ENCODE measurements at regions not wholly inside any gene's neighbourhood (a gene's known extent, or its start where the extent isn't known, plus 50 kb on each side); places are given as distances from the start of the nearest gene placed in this dataset.

DNA sequence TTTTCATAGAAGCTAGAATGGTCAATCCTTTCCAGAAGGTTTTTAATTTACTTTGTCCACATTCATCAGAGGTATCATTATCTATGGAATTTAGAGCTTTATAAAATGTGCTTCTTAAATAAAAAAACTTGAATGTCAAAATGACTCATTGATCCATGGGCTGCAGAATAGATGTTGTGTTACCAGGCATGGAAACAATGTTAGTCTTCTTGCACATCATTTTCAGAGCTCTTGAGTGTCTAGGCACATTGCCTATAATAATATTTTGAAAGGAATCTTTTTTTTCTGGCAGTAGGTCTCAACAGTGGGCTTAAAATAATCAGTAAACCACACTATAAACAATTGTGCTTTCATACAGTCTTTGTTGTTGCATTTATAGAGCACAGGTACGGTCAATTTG lies 200.3 kb downstream of the FAT4 start:
- DNase-seq (ENCODE audit: low spot score): no peak

DNA sequence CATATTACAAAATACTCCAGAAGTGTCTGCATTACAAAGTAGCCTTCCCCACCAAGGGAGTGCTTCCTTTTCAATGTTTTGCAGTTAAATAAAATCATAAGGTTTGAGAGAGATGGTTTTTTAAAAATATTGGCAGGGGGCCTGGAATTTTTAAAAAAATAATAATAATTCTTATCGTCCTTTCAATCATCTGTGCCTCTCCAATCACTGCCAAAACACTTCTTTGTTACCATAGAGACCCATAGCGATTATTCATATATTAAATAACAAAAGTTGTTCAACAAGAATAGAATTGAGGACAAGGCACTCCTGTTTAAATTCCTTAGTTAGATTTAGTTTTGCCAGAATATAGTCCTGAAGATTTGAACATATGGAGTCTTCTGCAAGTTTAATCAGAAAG lies 203.1 kb downstream of the FAT4 start:
- DNase-seq (ENCODE audit: low spot score): no peak

DNA sequence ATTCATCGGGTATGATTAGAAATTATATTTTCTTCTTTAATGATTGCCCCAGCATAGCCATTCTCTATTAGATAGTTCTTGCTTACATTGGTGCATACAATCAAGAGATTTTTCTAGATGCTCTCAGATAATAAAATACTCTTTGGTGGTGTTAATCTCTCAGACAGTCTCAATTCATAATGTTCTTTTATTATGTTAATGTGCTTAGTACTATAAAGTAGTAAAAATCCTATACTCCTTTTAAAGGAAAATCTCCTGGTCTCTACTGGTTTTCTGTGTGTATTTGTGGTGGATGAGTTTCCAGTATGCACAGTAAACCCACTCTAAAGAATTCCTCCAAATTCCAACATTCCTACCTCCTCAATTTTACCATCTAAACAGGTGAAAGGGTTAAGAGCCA lies 203.5 kb downstream of the FAT4 start:
- DNase-seq (ENCODE audit: low spot score): no peak

DNA sequence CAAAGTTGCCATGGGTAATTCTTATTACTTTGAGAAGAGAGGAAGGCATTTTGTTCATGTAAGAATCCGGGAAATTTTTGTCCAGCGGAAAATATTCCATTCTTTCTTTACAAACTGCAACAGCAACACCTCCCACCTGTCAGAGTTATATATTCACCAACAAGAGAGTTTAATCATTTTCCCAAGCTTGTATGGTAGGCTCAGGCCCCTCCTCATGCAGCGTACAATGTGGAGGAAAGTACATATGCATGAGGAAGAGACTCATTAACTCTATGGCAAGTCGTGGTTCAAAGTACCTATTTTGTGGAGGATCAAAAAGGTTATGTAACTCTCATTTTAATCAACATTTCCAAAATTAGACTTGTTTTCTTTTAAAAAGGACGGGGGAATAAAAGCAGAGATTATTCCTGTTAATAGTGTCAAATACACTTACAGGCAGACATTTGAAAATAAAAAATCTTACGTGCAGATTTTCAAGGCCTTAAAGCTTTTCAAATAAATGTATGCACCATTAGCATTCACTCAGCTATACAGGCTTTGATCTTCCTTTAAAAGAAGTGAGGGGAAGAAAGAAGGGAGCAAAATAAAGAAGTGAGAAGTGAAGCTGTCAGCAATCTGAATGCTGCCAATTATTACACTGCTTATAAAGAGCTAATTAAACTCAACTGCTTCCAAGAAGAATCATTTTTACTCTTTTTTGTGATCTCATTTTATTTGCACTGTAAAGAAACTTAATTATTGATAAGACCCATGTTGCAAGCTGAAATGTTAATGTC lies 204.8 kb downstream of the FAT4 start:
- DNase-seq (ENCODE audit: low spot score): no peak

DNA sequence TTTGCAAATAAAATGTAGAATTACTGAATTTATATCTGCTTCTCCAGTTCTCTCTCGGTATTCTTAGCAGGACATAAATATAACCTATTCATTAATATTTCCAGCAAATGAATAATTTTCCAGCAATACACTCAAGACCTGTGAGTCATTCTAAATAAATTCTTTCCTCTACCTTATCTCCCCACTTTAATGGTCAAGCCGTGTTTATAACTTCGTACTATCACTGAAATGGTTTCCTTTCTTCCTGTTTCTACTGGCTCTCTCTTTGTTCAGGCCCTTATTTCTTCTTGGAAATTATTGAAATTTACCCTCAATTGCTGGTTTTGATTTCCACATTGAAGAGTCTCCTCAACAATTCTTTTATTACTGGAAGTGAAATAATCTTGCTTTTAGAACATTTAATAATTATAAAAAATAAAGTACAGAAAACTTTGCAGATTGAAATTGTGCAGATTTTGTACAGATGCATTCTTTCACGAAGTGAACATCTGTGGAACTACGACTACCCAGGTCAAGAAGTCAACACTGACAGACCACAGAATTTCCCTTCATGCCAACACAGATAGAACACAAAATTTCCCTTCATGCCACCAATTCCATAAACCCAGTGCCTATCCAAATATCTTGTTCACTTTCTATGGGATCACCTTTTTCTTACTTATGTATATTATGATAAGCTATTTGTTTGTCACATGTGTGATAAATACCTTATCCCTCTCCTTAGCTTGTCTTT lies 205.7 kb downstream of the FAT4 start:
- DNase-seq (ENCODE audit: low spot score): no peak

DNA sequence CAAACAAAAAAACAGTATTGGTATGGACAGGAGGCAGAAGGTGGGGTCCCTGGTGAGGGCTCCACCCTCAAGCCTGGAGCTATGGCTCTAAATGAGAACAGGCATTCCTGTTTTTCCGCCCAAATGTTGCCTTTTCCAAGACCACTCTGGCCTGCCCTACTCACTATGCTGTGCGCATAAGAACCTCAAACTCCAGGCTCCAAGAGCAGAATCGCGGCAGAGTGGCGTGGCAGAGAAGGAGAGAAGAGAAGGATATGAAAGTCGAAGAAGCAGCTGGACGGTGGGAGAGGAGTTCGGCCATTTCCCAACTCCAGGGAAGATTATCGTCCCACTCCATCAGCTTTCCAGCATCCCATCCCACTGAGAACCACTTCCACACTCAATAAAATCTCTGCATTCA lies 207.8 kb downstream of the FAT4 start:
- no peak for DNase-seq (ENCODE audit: low spot score)

DNA sequence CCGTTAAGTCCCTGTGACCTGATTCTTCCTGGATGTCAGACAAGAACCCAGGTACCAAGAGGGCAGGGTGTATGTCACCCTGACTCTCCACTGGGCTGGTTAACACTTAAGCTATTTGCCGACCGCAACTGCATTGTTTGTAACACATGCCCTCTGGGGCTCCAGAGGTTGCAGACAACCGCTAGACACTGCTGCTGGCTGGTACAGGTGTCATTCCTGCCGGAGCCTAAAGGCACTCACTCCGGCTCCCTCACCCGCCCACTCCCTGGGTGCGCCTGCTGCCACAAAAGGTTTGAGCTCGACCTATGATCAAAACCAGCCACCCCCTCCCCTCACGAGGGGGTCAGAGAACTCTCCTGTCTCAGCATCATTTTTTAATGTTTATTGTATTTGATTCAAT lies 208.2 kb downstream of the FAT4 start:
- no peak for DNase-seq (ENCODE audit: low spot score)

DNA sequence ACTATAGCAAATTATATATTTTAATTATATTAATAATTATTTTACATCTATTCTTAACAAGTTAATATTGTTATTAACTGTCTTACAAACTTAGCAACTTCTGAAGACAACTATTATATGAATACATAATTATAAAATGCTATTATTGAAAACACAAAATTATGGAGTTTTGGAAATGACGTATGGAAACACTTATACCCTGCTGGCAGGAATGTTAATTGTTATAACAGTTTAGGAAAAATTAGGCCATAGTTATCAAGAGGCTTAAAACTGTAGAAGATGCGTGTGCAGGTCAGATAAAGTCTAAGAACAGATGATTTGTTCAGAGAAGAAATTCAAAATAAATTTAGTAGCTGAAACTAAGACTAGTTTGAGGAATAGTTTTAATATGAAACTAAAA lies 211.7 kb downstream of the FAT4 start:
- no peak for DNase-seq (ENCODE audit: low spot score)

DNA sequence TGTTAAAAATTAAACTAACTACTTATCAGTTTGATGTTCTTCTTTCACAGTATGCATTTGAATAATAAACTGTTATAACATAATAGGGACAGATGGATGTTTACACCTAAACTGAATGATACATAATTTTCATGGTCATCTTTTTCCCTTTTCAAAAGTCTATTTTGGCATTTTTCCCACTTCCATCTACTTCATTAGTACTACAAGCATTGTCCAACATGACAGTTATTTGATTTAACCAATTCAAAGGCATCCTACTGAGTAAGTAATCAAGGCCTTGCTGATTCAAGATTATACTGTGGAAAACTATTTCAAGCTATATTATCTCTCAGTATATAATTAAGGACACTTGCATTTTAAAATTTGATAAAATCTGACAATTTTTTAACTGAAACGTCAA lies 212.9 kb downstream of the FAT4 start:
- no peak for DNase-seq (ENCODE audit: low spot score)

DNA sequence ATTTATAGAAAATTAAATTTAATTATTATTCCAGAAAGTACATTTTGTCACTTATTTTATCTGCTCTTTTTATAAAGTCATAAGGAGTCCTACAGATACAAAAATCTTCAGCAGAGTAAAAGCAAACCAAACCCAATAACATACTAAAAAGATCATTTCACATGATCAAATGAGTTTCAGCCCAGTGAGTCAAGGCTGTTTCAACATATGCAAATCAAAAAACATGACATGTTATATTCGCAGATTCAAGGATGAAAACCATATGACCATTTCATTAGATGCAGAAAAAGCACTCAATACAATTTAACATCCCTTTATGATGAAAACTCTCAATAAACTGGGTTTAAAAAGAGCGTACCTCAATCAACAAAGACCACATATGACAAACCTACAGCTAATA lies 214.3 kb downstream of the FAT4 start:
- DNase-seq (ENCODE audit: low spot score): no peak

DNA sequence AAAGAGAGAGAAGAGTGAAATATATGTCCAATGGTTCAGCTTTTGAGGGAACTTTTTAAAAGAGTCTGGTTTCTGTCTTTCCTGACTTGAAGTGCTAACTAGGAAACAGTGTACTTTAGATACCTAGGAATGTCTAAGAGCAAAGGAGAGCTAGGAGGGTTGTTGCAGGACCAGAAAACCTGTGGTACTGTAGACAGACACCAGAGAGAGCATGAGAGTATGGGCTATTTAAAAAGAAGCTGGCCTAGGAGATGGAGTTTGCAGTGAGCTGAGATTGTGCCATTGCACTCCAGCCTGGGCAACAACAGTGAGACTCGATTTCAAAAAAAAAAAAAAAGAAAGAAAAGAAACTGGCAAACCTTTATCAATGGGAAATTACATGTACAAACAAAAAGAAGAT lies 223.9 kb downstream of the FAT4 start:
- no peak for DNase-seq (ENCODE audit: low spot score)

DNA sequence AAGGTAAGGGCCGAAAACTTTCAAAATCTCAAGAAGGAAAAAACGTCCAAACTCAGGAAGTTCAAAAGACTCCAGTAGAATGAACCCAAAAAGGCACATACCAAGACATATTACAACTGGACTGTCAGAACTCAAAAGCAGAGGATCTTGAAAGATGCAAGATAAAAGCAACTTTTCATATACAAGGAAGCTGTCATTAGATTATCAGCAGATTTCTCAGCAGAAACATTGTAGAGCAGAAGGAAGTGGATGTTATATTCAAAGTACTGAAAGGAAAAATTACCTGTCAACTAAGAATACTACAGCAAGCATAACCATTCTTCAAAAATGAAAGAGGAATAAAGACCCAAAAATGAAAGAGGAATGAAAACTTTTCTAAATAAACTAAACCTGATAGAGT lies 224.9 kb downstream of the FAT4 start:
- no peak for DNase-seq (ENCODE audit: low spot score)

DNA sequence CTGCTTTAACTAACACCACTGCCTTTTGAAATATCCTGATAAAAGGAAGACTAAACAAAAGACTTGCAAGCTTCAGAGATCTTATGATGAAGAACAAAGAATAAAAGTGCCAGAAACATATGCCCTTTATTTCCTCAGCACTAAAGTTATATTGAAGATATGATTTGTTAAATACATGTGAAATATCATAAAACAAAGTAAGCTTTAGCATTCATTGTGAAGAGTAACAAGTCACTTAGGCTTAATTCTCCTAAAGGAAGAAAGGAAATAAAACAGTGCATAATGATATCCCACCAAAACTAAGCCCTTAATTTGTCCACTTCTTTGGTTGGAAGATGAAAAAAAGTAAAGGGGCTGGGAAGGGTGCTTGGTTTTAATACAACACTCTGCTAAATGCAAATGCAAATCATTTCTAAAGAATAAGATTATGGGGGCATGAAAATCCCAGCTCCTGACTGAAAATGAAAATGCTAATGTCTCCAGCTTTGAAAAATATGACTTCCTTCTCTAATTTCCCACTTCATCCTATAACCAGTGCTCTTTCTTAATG lies 227.2 kb downstream of the FAT4 start:
- no peak for DNase-seq (ENCODE audit: low spot score)

DNA sequence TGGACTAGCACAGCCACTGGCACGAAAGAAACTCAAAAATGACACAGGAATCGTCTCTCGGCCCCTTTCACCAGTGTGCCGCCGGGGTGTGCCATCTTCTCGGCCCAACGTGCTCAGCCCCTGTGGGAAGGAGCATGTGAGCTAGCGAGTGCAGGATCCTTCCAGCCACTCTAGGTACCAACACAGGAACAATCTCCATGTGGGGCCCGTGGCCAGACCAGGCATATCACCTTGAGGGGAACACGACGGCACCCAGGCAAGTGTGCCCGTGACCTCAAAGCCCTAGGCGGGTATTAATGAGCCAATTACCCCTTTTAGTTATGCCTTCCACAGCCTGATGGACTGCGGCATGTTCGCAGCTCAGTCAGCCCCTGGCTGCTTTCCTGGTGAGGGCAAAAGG lies 231.5 kb downstream of the FAT4 start:
- DNase-seq (ENCODE audit: low spot score): no peak

DNA sequence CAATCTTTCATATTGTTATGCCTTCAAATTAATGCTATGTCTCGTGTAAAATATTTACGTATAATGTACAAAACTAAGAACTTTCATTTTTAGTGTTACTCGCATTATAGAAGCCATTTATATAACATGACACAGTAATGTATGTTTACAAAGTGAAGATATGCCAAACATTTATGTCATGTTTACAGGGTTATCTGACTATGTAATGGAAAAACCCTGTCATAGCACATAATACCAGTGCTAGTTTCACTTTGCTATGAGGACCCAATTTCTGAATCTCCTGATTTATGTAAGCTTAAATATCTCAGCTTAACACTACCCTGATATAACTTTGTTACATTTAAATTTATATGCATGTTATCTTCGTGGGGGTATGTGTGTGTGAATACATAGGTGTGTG lies 233.1 kb downstream of the FAT4 start:
- DNase-seq (ENCODE audit: low spot score): no peak

DNA sequence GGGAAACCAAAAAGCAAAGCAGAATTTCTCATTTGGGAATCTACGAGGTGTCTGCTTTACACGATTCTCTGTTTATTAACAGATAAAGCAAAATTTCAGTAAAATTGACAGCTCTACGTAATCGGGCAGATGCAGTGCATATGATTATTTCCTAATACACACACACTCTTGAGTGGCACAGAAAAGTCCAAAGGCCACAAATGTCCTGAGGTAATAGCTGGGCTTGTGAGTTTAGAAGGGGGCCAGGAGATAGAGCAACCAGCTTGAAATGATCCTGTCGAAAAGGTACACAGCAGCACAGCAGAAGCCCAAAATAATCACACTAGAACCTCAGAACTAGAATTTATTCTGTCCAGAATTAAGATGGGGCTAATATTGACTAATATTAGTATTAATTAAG lies 236.0 kb downstream of the FAT4 start:
- DNase-seq (ENCODE audit: low spot score): no peak

DNA sequence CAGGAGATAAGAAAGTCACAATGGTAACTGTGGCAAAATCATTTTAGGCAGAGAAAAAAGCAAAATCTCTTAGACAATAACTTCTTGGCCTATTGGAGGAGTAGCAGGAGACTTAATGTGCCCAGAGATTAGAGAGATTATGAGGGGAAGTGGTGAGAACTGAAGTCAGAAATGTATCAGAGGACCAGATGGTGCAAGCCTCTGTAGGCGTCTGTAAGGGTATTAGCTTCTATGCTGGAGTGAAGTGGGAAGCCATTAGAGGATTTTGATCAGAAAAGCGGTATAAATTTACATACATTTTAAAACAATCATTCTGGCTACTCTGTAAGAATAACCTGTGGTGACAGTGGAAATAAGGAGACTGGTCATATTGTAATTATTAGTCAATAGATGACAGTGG lies 236.7 kb downstream of the FAT4 start:
- DNase-seq (ENCODE audit: low spot score): no peak

DNA sequence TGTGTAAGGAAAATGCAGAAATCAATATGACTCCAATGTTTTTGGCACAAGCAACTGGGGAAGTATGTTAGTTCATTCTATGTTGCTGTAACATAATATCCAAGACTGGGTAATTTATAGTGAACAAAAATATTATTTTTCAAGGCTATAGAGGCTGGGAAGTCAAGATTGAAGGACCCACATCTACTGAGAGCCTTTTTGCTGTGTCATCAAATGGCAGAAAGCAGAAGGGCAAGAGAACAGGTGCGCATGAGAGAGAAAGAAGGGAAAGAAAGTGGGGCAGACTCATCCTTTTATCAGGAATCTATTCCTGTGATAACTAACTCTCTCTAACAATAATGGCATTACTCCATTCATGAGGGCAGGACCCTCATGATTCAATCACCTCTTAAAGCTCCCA lies 237.2 kb downstream of the FAT4 start:
- no peak for DNase-seq (ENCODE audit: low spot score)

DNA sequence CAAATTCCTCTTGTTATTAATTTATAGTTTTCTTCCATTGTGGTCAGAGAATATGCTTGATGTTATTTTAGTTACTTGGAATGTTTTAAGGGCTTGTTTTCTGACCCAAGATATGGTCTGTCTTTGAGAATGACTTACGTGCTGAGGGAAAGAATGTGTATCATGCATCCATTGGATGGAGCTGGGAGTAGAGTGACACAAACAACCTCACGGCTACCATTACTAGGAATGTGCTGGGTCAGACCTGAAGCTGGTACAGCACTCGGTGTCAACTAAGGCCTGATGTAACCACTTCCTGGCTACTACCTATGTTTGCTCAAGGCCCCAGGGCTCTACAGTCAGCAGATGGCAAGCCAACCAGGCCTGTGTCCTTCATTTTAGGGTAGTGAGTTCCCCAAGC lies 257.8 kb downstream of the FAT4 start:
- DNase-seq (ENCODE audit: low spot score): no peak

DNA sequence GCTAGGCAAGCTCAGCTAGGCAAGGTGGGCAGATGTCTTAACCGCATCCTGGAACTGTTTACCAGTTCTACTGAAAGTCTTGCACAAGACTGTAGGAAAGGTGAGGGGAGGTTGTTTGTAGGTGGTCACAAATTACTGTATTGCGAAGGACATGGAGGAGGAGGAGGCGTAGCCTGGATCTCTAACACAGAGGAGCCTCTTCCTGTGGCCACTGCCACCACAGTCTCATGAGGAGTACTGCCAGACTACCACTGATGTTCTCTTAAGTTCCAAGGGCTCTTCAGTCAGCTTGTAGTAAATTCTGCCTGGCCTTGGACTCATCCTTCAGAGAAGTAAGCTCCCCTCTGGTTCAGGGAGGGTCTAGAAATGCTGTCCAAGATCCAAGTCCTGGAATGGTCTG lies 258.6 kb downstream of the FAT4 start:
- no peak for DNase-seq (ENCODE audit: low spot score)

DNA sequence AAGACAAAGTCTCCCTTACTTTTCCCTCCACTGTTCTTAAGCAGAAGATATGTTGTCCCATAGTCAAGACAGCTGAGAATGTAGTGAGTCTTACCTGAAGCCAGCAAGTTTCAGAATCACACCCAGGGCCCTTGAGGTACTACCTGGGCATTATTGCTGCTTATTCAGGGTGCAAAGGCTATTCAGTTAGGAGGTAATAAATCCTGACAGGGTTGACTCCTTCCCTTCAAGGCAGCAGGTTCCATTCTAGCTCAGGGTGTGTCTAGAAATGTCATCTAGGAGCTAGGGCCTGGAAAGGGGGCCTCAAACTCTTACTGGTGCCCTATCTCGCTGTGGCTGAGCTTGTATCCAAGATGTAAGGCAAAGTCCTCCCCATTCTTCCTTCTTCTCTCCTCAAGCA lies 259.0 kb downstream of the FAT4 start:
- no peak for DNase-seq (ENCODE audit: low spot score)

DNA sequence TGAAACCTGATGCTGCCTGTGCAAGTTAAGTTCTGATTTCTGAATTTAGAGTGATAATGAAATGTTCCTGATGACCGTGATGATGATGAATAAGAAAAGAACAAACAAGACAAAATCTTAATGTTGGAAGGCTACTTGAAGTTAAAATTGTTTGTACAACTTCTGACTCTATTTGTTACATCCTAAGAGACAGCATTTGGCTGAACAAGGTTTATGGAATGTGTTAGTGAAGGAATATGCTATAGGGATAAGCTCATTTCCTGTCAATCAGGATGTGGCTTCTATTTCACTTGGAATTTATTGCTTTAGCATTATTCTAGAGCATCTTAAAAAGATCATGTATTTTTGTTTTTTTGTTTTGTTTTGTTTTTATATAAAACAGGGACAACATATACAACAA lies 267.5 kb downstream of the FAT4 start:
- no peak for DNase-seq (ENCODE audit: low spot score)

DNA sequence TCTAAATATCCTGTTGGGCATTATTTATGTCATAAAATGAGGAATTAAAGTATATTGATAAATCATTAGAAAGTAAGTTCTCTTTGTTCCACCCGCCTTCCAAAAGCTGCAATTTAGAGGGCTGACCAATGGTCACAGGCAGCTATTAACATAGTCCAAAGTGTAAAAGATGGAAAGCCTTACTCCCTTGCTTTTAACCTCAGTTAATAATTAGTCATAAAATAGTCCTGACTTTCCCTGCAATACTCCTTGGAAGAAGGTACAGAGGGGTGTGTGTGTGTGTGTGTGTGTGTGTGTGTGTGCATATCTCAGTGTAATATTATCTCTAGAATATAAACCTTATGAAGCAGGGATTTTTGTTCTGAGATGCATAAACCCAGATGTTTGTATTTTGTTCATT lies 275.4 kb downstream of the FAT4 start:
- DNase-seq (ENCODE audit: low spot score): no peak

DNA sequence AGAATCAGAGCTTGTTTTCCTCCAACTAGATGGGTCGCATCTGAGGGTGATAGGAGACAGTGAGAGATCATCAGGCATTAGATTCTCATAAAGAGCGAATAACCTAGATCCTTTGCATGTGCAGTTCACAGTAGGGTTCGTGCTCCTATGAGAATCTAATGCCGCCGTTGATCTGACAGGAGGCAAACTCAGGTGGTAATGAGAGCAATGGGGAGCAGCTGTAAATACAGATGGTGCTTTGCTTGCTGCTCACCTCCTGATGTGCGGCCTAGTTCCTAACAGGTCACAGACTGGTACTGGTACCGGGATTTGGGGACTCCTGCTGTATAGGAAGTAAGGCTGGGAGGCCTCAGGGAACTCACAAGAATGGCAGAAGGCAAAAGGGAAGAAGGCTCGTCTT lies 276.5 kb downstream of the FAT4 start:
- DNase-seq (ENCODE audit: low spot score): no peak

Data from AG08395 (cell line).